ENCODE measurements at regions not wholly inside any gene's neighbourhood (a gene's known extent, or its start where the extent isn't known, plus 50 kb on each side); places are given as distances from the start of the nearest gene placed in this dataset.

- Histone ChIP-seq H4K20me1 (ENCODE audit: control insufficient read depth, insufficient read depth, insufficient read length) (no peaks in the 10 kb centered on the region), H3K79me1 (ENCODE audit: insufficient read depth, low read depth, low read length, poor library complexity, severe bottlenecking) (no peaks in the 10 kb centered on the region), H3K27ac (ENCODE audit: insufficient read length, low read depth, low read length) (no peak overlapping the region), H2AK5ac (ENCODE audit: insufficient read length, low read length) (no peak overlapping the region), H3K4me2 (ENCODE audit: insufficient read depth, insufficient read length, low read length) (no peak overlapping the region), H3K4ac (ENCODE audit: low read depth, low read length) (no peak overlapping the region), H4K8ac (replicated peaks; ENCODE audit: insufficient read length, low read depth, low read length) (no peak overlapping the region), H3T11ph (ENCODE audit: low read length) (no peak overlapping the region), H4K5ac (ENCODE audit: insufficient read length, low read depth, low read length) (no peak overlapping the region), H2BK120ac (ENCODE audit: low read depth, low read length, poor library complexity, severe bottlenecking) (no peak overlapping the region), H2BK5ac (ENCODE audit: insufficient read length, low read length) (no peak overlapping the region), H2BK12ac (ENCODE audit: insufficient read length, low read depth, low read length) (no peak overlapping the region), H2BK20ac (ENCODE audit: low read depth, low read length, poor library complexity, severe bottlenecking) (no peak overlapping the region), H4K91ac (ENCODE audit: insufficient read length, low read depth, low read length) (no peak overlapping the region), H3K27me3 (ENCODE audit: insufficient read depth, low read length) (no peaks in the 10 kb centered on the region), H3K18ac (ENCODE audit: insufficient read length, low read depth, low read length) (no peak overlapping the region), H3K23me2 (ENCODE audit: insufficient read length, low read depth, low read length, poor library complexity, severe bottlenecking) (no peaks in the 10 kb centered on the region), H3K4me1 (ENCODE audit: insufficient read depth, low read length) (no peaks in the 10 kb centered on the region; the same call in 1 of the 2 replicates), H3K23ac (ENCODE audit: insufficient read length, low read depth, low read length) (no peak overlapping the region), H3K14ac (ENCODE audit: insufficient read depth, low read length) (no peak overlapping the region), H3K9ac (ENCODE audit: extremely low read depth, insufficient read length, low read length) (no peak overlapping the region), H2BK15ac (ENCODE audit: low read depth, low read length) (no peak overlapping the region), H3K79me2 (ENCODE audit: insufficient read depth, low read length) (no peaks in the 10 kb centered on the region), H3K9me3 (ENCODE audit: control insufficient read depth, low read depth, low read length) (no peaks in the 10 kb centered on the region), H2AFZ (ENCODE audit: low read length) (no peak overlapping the region), H3K56ac (ENCODE audit: insufficient read length, low read depth, low read length) (no peak overlapping the region)
- no peak for TF ChIP-seq CTCF (conservative IDR thresholded peaks at IDR 0.05)
- DNase-seq, result no peak
- Mint-ChIP-seq H3K9me3 (peaks cover 3 to 4% of the 10 kb centered on the region in 2 experiments; a peak in 3 of 5 replicates), H3K4me1 (no peaks in the 10 kb centered on the region), H3K27ac (no peak overlapping the region), H3K4me3 (no peak overlapping the region), H3K27me3 (ENCODE audit: low read depth) (no peaks in the 10 kb centered on the region), H3K36me3 (ENCODE audit: insufficient read depth in 1 of 3, low read depth in 3 of 3) (no peaks in the 10 kb centered on the region)
- no CpG with 5 or more reads among the region's 4 CpGs for WGBS (ENCODE audit: extremely low coverage, insufficient read length, low lambda C conversion rate)
Observed at GRCh38 chr2:17271416-17271815, 246.8 kb downstream of the RAD51AP2 start.

All from H9 (cell line).